ENCODE measurements at regions not wholly inside any gene's neighbourhood (a gene's known extent, or its start where the extent isn't known, plus 50 kb on each side); places are given as distances from the start of the nearest gene placed in this dataset.

GRCh38 chr21:32163386-32163785, 115.5 kb downstream of the MIS18A start:
- Mint-ChIP-seq H3K27me3 (peaks cover 5% of the 10 kb centered on the region), H3K4me3 (no peak overlapping the region), H3K9me3 (peaks cover 0 to 2% (median 0%) of the 10 kb centered on the region in 3 donors), H3K27ac (no peak overlapping the region), H3K36me3 (no peaks in the 10 kb centered on the region), H3K4me1 (no peaks in the 10 kb centered on the region)

GRCh38 chr21:32162727-32163320, 116.0 kb downstream of the MIS18A start:
- Mint-ChIP-seq H3K4me3 (no peak overlapping the region), H3K27ac (no peak overlapping the region), H3K9me3 (peaks cover 0 to 2% (median 0%) of the 10 kb centered on the region in 3 donors), H3K36me3 (no peaks in the 10 kb centered on the region), H3K27me3 (peaks cover 5% of the 10 kb centered on the region), H3K4me1 (no peaks in the 10 kb centered on the region)

- Mint-ChIP-seq H3K27ac (no peak overlapping the region), H3K4me1 (no peaks in the 10 kb centered on the region), H3K4me3 (no peak overlapping the region), H3K27me3 (peaks cover 3% of the 10 kb centered on the region), H3K36me3 (peaks cover 2% of the 10 kb centered on the region), H3K9me3 (no peaks in the 10 kb centered on the region)
These were observed 123.6 kb downstream of the MIS18A start for GRCh38 chr21:32155226-32155625.

GRCh38 chr21:32147041-32147440, 131.8 kb downstream of the MIS18A start:
- no peak overlapping the region for H3K4me3 Mint-ChIP-seq
- no peak overlapping the region for H3K27ac Mint-ChIP-seq
- H3K36me3 Mint-ChIP-seq: peaks cover 3% of the 10 kb centered on the region
- H3K27me3 Mint-ChIP-seq: peaks cover 2% of the 10 kb centered on the region
- H3K9me3 Mint-ChIP-seq: peaks cover 1 to 3% (median 3%) of the 10 kb centered on the region in 3 donors
- no peaks in the 10 kb centered on the region for H3K4me1 Mint-ChIP-seq

- Mint-ChIP-seq H3K4me1 (no peaks in the 10 kb centered on the region), H3K36me3 (peaks cover 2% of the 10 kb centered on the region), H3K27ac (no peak overlapping the region), H3K4me3 (no peak overlapping the region), H3K27me3 (peaks cover 2% of the 10 kb centered on the region), H3K9me3 (peaks cover 1 to 3% (median 3%) of the 10 kb centered on the region in 3 donors)
These were observed 134.0 kb downstream of the MIS18A start for GRCh38 chr21:32144851-32145250.

- H3K4me3 Mint-ChIP-seq: no peak overlapping the region
- no peak overlapping the region for H3K27ac Mint-ChIP-seq
- no peaks in the 10 kb centered on the region for H3K4me1 Mint-ChIP-seq
- peaks cover 2% of the 10 kb centered on the region for H3K27me3 Mint-ChIP-seq
- peaks cover 2% of the 10 kb centered on the region for H3K36me3 Mint-ChIP-seq
- H3K9me3 Mint-ChIP-seq: peaks cover 1 to 3% (median 3%) of the 10 kb centered on the region in 3 donors
These were observed 135.5 kb downstream of the MIS18A start for GRCh38 chr21:32143241-32143939.

- H3K9me3 Mint-ChIP-seq: peaks cover 0 to 4% (median 3%) of the 10 kb centered on the region in 3 donors
- no peaks in the 10 kb centered on the region for H3K4me1 Mint-ChIP-seq
- H3K4me3 Mint-ChIP-seq: no peak overlapping the region
- peaks cover 4% of the 10 kb centered on the region for H3K36me3 Mint-ChIP-seq
- H3K27me3 Mint-ChIP-seq: peaks cover 2% of the 10 kb centered on the region
- H3K27ac Mint-ChIP-seq: no peak overlapping the region
These were observed 137.6 kb downstream of the MIS18A start for GRCh38 chr21:32141318-32141633.

GRCh38 chr21:32140604-32141317, 138.1 kb downstream of the MIS18A start:
- H3K27me3 Mint-ChIP-seq: peaks cover 4% of the 10 kb centered on the region
- peaks cover 4% of the 10 kb centered on the region for H3K36me3 Mint-ChIP-seq
- H3K4me3 Mint-ChIP-seq: no peak overlapping the region
- no peak overlapping the region for H3K27ac Mint-ChIP-seq
- H3K4me1 Mint-ChIP-seq: peaks cover 0 to 1% (median 1%) of the 10 kb centered on the region in 3 donors
- H3K9me3 Mint-ChIP-seq: peaks cover 0 to 5% (median 4%) of the 10 kb centered on the region in 3 donors

GRCh38 chr21:32140151-32140550, 138.7 kb downstream of the MIS18A start:
- H3K4me3 Mint-ChIP-seq: no peak overlapping the region
- H3K36me3 Mint-ChIP-seq: peaks cover 4% of the 10 kb centered on the region
- peaks cover 0 to 4% (median 3%) of the 10 kb centered on the region in 3 donors for H3K4me1 Mint-ChIP-seq
- H3K27ac Mint-ChIP-seq: no peak overlapping the region
- H3K27me3 Mint-ChIP-seq: peaks cover 4% of the 10 kb centered on the region
- H3K9me3 Mint-ChIP-seq: peaks cover 0 to 5% (median 4%) of the 10 kb centered on the region in 3 donors

- H3K4me3 Mint-ChIP-seq: no peak overlapping the region
- H3K27ac Mint-ChIP-seq: no peak overlapping the region
- H3K9me3 Mint-ChIP-seq: peaks cover 0 to 7% (median 4%) of the 10 kb centered on the region in 3 donors
- peaks cover 6% of the 10 kb centered on the region for H3K27me3 Mint-ChIP-seq
- peaks cover 0 to 4% (median 3%) of the 10 kb centered on the region in 3 donors for H3K4me1 Mint-ChIP-seq
- peaks cover 6% of the 10 kb centered on the region for H3K36me3 Mint-ChIP-seq
These were observed 140.2 kb downstream of the MIS18A start for GRCh38 chr21:32138658-32139057.

GRCh38 chr21:32137931-32138330, 140.9 kb downstream of the MIS18A start:
- Mint-ChIP-seq H3K4me3 (no peak overlapping the region), H3K27me3 (peaks cover 6% of the 10 kb centered on the region), H3K9me3 (peaks cover 0 to 7% (median 4%) of the 10 kb centered on the region in 3 donors), H3K4me1 (peaks cover 0 to 4% (median 3%) of the 10 kb centered on the region in 3 donors), H3K36me3 (peaks cover 6% of the 10 kb centered on the region), H3K27ac (no peak overlapping the region)

- Mint-ChIP-seq H3K27me3 (peaks cover 6% of the 10 kb centered on the region), H3K4me3 (no peak overlapping the region), H3K9me3 (peaks cover 0 to 7% (median 4%) of the 10 kb centered on the region in 3 donors), H3K36me3 (peaks cover 6% of the 10 kb centered on the region), H3K27ac (no peak overlapping the region), H3K4me1 (peaks cover 0 to 4% (median 3%) of the 10 kb centered on the region in 3 donors)
These were observed 141.6 kb downstream of the MIS18A start for GRCh38 chr21:32137266-32137665.

GRCh38 chr21:32136546-32136945, 142.3 kb downstream of the MIS18A start:
- H3K27ac Mint-ChIP-seq: no peak overlapping the region
- H3K4me3 Mint-ChIP-seq: no peak overlapping the region
- H3K36me3 Mint-ChIP-seq: peaks cover 6% of the 10 kb centered on the region
- peaks cover 6% of the 10 kb centered on the region for H3K27me3 Mint-ChIP-seq
- peaks cover 0 to 4% (median 3%) of the 10 kb centered on the region in 3 donors for H3K4me1 Mint-ChIP-seq
- peaks cover 0 to 7% (median 4%) of the 10 kb centered on the region in 3 donors for H3K9me3 Mint-ChIP-seq

GRCh38 chr21:32135401-32136363, 143.2 kb downstream of the MIS18A start:
- H3K9me3 Mint-ChIP-seq: peaks cover 0 to 9% (median 4%) of the 10 kb centered on the region in 3 donors
- H3K36me3 Mint-ChIP-seq: peaks cover 6% of the 10 kb centered on the region
- H3K4me1 Mint-ChIP-seq: peaks cover 0 to 4% (median 3%) of the 10 kb centered on the region in 3 donors
- H3K27ac Mint-ChIP-seq: no peak overlapping the region
- peaks cover 6% of the 10 kb centered on the region for H3K27me3 Mint-ChIP-seq
- H3K4me3 Mint-ChIP-seq: peak overlapping the region in 1 of 4 donors; percentile 73

Measured in IgD-negative memory B cell (primary cell).